ENCODE measurements at regions not wholly inside any gene's neighbourhood (a gene's known extent, or its start where the extent isn't known, plus 50 kb on each side); places are given as distances from the start of the nearest gene placed in this dataset.

GRCh38 chr14:104278214-104278534 lies 139.8 kb downstream of the KIF26A start:
- TF ChIP-seq CTCF (IDR thresholded peaks at IDR 0.05; ENCODE audit: low read depth, low read length, missing control alignments): no peak
- H3K4me3 ChIP-seq (replicated peaks; ENCODE audit: low read depth, low read length): no peak overlapping the region
- no peak for DNase-seq (ENCODE audit: extremely low read depth, low read depth)

GRCh38 chr14:104280085-104280901 lies 141.9 kb downstream of the KIF26A start:
- no peak overlapping the region for H3K4me3 ChIP-seq (replicated peaks; ENCODE audit: low read depth, low read length)
- DNase-seq (ENCODE audit: extremely low read depth, low read depth): no peak
- TF ChIP-seq CTCF (IDR thresholded peaks at IDR 0.05; ENCODE audit: low read depth, low read length, missing control alignments): no peak

GRCh38 chr14:104280902-104281767 lies 142.7 kb downstream of the KIF26A start:
- no peak overlapping the region for H3K4me3 ChIP-seq (replicated peaks; ENCODE audit: low read depth, low read length)
- no peak for DNase-seq (ENCODE audit: extremely low read depth, low read depth)
- no peak for TF ChIP-seq CTCF (IDR thresholded peaks at IDR 0.05; ENCODE audit: low read depth, low read length, missing control alignments)

- DNase-seq (ENCODE audit: extremely low read depth, low read depth): no peak
- no peak overlapping the region for H3K4me3 ChIP-seq (replicated peaks; ENCODE audit: low read depth, low read length)
- no peak for TF ChIP-seq CTCF (IDR thresholded peaks at IDR 0.05; ENCODE audit: low read depth, low read length, missing control alignments)
These were observed 143.4 kb downstream of the KIF26A start for GRCh38 chr14:104281768-104282301.

- H3K4me3 ChIP-seq (replicated peaks; ENCODE audit: low read depth, low read length): no peak overlapping the region
- DNase-seq (ENCODE audit: extremely low read depth, low read depth): no peak
- TF ChIP-seq CTCF (IDR thresholded peaks at IDR 0.05; ENCODE audit: low read depth, low read length, missing control alignments): no peak
These were observed 144.2 kb downstream of the KIF26A start for GRCh38 chr14:104282332-104283196.
